ENCODE measurements at regions not wholly inside any gene's neighbourhood (a gene's known extent, or its start where the extent isn't known, plus 50 kb on each side); places are given as distances from the start of the nearest gene placed in this dataset.
"Not testable (repeated sequence)": the region's sequence is repeated elsewhere in the genome, so short reads cannot be mapped to it uniquely, and the experiment has no call there.

- H3K9me3 Mint-ChIP-seq, result peaks cover 4% of the 10 kb centered on the region
- POLR2A ChIA-PET, result no interaction called here
These were observed 410.7 kb downstream of the LTN1 start for GRCh38 chr21:28581976-28582375.

GRCh38 chr21:28581311-28581731 lies 411.4 kb downstream of the LTN1 start:
- H3K27me3 Mint-ChIP-seq; DNase-seq; ATAC-seq (ENCODE audit: low read depth); H3K4me3 Mint-ChIP-seq; H3K4me1 Mint-ChIP-seq; POLR2A ChIA-PET; H3K36me3 Mint-ChIP-seq (ENCODE audit: low read depth); H3K9me3 Mint-ChIP-seq; intact Hi-C loops (cut with micrococcal nuclease); CTCF ChIA-PET; H3K27ac Mint-ChIP-seq: not testable (repeated sequence)

More at GRCh38 chr21:28581976-28582375, 410.7 kb downstream of the LTN1 start:
- Mint-ChIP-seq H3K4me3 (no peak overlapping the region), H3K27ac (no peak overlapping the region), H3K36me3 (ENCODE audit: low read depth) (no peaks in the 10 kb centered on the region), H3K4me1 (no peaks in the 10 kb centered on the region), H3K27me3 (no peaks in the 10 kb centered on the region)
- ATAC-seq (ENCODE audit: low read depth), result no peak
- no peak for TF ChIP-seq CTCF (IDR thresholded peaks at IDR 0.05)
- no peak for DNase-seq
- intact Hi-C loops (cut with micrococcal nuclease), result no loop called here
- CTCF ChIA-PET, result interaction anchor here (1.0 kb wide), 1 partner anchor 163 kb away, joined by 3 read pairs; no protein-coding TSS in a partner anchor

GRCh38 chr21:28580585-28580984 lies 412.1 kb downstream of the LTN1 start:
- ATAC-seq (ENCODE audit: low read depth), result no peak
- H3K4me3 Mint-ChIP-seq, result no peak overlapping the region
- CTCF ChIA-PET, result no interaction called here
- intact Hi-C loops (cut with micrococcal nuclease), result no loop called here
- H3K9me3 Mint-ChIP-seq, result peaks cover 4% of the 10 kb centered on the region
- H3K27ac Mint-ChIP-seq, result no peak overlapping the region
- POLR2A ChIA-PET, result no interaction called here
- no peaks in the 10 kb centered on the region for H3K4me1 Mint-ChIP-seq
- DNase-seq, result no peak
- no peaks in the 10 kb centered on the region for H3K27me3 Mint-ChIP-seq
- no peak for TF ChIP-seq CTCF (IDR thresholded peaks at IDR 0.05)
- peaks cover 4% of the 10 kb centered on the region for H3K36me3 Mint-ChIP-seq (ENCODE audit: low read depth)

GRCh38 chr21:28579986-28580550 lies 412.6 kb downstream of the LTN1 start:
- Mint-ChIP-seq H3K27me3 (no peaks in the 10 kb centered on the region), H3K27ac (no peak overlapping the region), H3K4me1 (no peaks in the 10 kb centered on the region), H3K9me3 (no peaks in the 10 kb centered on the region), H3K36me3 (ENCODE audit: low read depth) (peaks cover 6% of the 10 kb centered on the region), H3K4me3 (no peak overlapping the region)
- POLR2A ChIA-PET, result no interaction called here
- ATAC-seq (ENCODE audit: low read depth) (no peak), DNase-seq (no peak)
- TF ChIP-seq CTCF (IDR thresholded peaks at IDR 0.05), result no peak
- intact Hi-C loops (cut with micrococcal nuclease), result no loop called here
- CTCF ChIA-PET, result no interaction called here

- intact Hi-C loops (cut with micrococcal nuclease), result no loop called here
- no peak for ATAC-seq (ENCODE audit: low read depth)
- H3K27me3 Mint-ChIP-seq, result no peaks in the 10 kb centered on the region
- H3K36me3 Mint-ChIP-seq (ENCODE audit: low read depth), result no peaks in the 10 kb centered on the region
- TF ChIP-seq CTCF (IDR thresholded peaks at IDR 0.05), result no peak
- ChIA-PET POLR2A (no interaction called here), CTCF (no interaction called here)
- no peaks in the 10 kb centered on the region for H3K4me1 Mint-ChIP-seq
- no peak for DNase-seq
- no peak overlapping the region for H3K4me3 Mint-ChIP-seq
- no peak overlapping the region for H3K27ac Mint-ChIP-seq
- H3K9me3 Mint-ChIP-seq, result peaks cover 5% of the 10 kb centered on the region
These were observed 424.0 kb downstream of the LTN1 start for GRCh38 chr21:28568692-28569091.

GRCh38 chr21:28563933-28564332 lies 428.7 kb downstream of the LTN1 start:
- H3K27ac Mint-ChIP-seq; ATAC-seq (ENCODE audit: low read depth); POLR2A ChIA-PET; H3K36me3 Mint-ChIP-seq (ENCODE audit: low read depth); intact Hi-C loops (cut with micrococcal nuclease); H3K4me1 Mint-ChIP-seq; H3K27me3 Mint-ChIP-seq; H3K4me3 Mint-ChIP-seq; DNase-seq; CTCF ChIA-PET: not testable (repeated sequence)
- H3K9me3 Mint-ChIP-seq, result peaks cover 15% of the 10 kb centered on the region

Measured in activated B cell treated with CpG ODN at 0.5 μM for 24 hours (primary cell).